Upper lobe of right lung (tissue), 1 donor: ENCODE measurements at regions not wholly inside any gene's neighbourhood (a gene's known extent, or its start where the extent isn't known, plus 50 kb on each side); places are given as distances from the start of the nearest gene placed in this dataset.

ENCODE experiments used
- ATAC-seq: fragments of 200-7000 bp; cut with Tn5 transposase; one replicate; pipeline ENCODE4 v1.9.1; 2020; ENCODE audit warnings: mild to moderate bottlenecking, moderate library complexity
- DNase-seq: peaks from one replicate; pipeline ENCODE4 v3.0.0-alpha.2; 2020
- H3K27ac ChIP-seq: fragments of 200-600 bp; one replicate; pipeline ENCODE4 v1.8.0; 2022
- H3K27me3 ChIP-seq: fragments of 200-600 bp; one replicate; pipeline ENCODE4 v1.8.0; 2022; ENCODE audit warnings: mild to moderate bottlenecking
- H3K36me3 ChIP-seq: fragments of 200-600 bp; one replicate; pipeline ENCODE4 v1.8.0; 2022
- H3K4me1 ChIP-seq: fragments of 200-600 bp; one replicate; pipeline ENCODE4 v1.8.0; 2022
- H3K4me3 ChIP-seq: fragments of 200-600 bp; one replicate; pipeline ENCODE4 v1.8.0; 2022; ENCODE audit warnings: mild to moderate bottlenecking
- H3K9me3 ChIP-seq: fragments of 200-600 bp; one replicate; pipeline ENCODE4 v1.8.0; 2022
- intact Hi-C: fragments of 100-400 bp; cut with DNase I; formaldehyde crosslinking; loops from one replicate; pipeline ENCODE4 v1.11.0; 2022
- TF ChIP-seq, protein P1 (sequence below): fragments of 200-600 bp; IDR thresholded peaks from one replicate; pipeline ENCODE4 v1.8.0; 2022; ENCODE audit warnings: antibody characterized with exemption
- donor health status: DM: no; HTN: yes; CAD: no; lungs with severe emphysema.

DNA sequence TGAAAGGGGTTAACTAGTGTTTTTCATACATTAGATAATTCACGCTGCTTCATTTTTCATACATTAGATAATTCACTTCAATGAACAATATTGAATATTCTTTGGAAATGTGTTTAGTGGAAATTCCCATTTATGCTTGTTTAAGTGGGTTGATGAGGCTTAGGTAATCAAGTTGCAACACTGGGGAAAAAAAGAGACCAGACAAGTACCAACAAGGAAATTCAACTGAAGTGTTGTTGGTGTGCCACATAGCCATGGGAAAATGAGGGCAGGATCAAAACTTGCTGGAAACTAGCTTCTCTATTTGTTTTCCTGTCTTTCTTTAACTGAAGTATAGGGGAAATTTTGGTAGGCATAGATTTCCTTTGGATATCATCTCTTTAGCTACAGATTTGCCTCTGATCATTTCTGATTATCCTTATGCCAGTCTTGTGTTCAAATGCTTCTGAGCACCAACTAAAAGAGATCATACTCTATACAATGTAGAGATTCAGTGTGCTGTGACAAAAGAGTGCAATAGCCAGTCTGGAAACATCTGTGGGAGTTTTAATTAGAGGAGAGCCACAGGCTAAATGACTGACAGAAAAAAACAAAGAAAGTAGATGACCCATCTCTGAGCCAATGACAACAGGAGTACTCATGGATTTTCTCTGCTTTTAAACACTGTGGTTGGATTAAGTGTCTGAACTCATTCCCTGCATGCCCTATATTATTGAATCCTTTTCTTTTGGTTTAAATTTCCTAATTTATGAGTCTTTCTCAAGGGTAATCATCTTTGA, 67.6 kb upstream of the CTSC start:
- ATAC-seq (peak; percentile 46), DNase-seq (no peak)
- intact Hi-C loops = no loop called here
- no peaks in the 10 kb centered on the region for H3K9me3 ChIP-seq
- H3K4me1 ChIP-seq = peaks cover 20% of the 10 kb centered on the region
- H3K4me3 ChIP-seq = no peak overlapping the region
- H3K27me3 ChIP-seq = no peaks in the 10 kb centered on the region
- H3K27ac ChIP-seq = no peak overlapping the region
- H3K36me3 ChIP-seq = no peaks in the 10 kb centered on the region
- TF ChIP-seq, protein P1, sequence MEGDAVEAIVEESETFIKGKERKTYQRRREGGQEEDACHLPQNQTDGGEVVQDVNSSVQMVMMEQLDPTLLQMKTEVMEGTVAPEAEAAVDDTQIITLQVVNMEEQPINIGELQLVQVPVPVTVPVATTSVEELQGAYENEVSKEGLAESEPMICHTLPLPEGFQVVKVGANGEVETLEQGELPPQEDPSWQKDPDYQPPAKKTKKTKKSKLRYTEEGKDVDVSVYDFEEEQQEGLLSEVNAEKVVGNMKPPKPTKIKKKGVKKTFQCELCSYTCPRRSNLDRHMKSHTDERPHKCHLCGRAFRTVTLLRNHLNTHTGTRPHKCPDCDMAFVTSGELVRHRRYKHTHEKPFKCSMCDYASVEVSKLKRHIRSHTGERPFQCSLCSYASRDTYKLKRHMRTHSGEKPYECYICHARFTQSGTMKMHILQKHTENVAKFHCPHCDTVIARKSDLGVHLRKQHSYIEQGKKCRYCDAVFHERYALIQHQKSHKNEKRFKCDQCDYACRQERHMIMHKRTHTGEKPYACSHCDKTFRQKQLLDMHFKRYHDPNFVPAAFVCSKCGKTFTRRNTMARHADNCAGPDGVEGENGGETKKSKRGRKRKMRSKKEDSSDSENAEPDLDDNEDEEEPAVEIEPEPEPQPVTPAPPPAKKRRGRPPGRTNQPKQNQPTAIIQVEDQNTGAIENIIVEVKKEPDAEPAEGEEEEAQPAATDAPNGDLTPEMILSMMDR = no peak

DNA sequence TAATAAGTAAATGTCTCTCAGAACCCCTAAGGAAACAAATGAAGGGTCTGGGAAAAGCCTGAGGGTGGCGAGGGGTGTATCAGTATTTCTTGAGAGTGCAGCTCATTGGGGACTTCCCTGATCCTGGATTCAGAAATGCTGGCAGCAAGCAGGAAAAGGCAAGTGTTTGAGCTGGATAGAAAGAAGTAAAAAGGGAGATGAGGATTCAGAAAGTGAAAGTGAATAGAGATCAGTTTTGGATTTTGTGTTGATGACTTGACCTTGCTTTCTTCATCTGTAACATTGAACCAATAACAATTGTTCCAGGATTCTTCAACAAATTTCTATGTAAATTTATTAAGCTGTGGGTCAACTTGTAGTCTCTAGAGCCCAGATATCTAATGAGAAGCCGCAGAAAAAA, 66.9 kb upstream of the CTSC start:
- TF ChIP-seq, protein P1 = no peak
- no peak for ATAC-seq
- Histone ChIP-seq H3K4me3 (no peak overlapping the region), H3K27me3 (no peaks in the 10 kb centered on the region), H3K4me1 (peaks cover 20% of the 10 kb centered on the region), H3K36me3 (no peaks in the 10 kb centered on the region), H3K9me3 (no peaks in the 10 kb centered on the region), H3K27ac (no peak overlapping the region)
- DNase-seq = no peak
- intact Hi-C loops = no loop called here

DNA sequence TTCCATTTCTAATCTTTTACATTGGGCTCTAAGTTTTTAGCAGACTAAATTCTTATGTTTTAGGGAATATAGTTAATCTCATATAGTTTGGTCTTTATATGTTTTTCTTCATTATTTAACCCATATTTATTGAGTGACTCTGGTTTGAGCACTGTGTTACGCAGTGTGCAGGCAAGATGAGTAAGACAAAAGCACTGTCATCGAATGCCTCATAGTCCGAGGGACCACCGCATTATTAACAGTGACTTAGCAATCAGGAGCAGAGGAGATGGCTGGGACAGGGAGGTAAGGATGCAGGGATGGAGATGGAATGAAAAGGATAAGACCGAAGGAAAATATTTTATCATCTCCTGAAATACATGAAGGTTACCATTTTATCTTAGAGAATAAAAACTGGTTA, 65.2 kb upstream of the CTSC start:
- no peaks in the 10 kb centered on the region for H3K36me3 ChIP-seq
- DNase-seq = no peak
- no peak for ATAC-seq
- TF ChIP-seq, protein P1 = no peak
- no peaks in the 10 kb centered on the region for H3K27me3 ChIP-seq
- intact Hi-C loops = no loop called here
- H3K27ac ChIP-seq = no peak overlapping the region
- H3K4me1 ChIP-seq = peaks cover 20% of the 10 kb centered on the region
- no peaks in the 10 kb centered on the region for H3K9me3 ChIP-seq
- no peak overlapping the region for H3K4me3 ChIP-seq

DNA sequence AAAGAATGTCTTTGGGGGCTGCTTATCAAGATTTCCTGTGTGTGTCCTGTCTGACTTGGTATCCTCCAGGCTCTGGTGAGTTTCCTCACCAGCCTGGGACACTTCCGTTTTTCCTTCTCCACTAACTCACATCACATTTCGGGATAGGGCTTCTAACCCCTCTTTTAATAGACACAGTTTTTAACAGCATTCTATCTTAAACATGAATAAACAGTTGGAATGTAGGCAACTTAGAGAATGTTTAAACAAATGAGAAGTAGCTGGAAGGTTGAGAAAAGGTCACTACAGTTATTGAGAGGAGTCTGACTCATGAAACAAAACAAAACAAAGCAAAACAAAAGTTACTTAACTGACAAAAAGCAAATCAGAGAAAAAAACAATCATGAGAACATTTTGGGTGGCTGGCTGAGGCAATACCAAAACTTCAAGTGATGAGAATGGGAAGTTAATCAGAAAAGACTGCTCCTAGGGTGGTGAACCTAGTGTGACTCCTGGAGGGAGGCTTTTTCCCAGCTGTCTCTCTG, 64.7 kb upstream of the CTSC start:
- peak; percentile 72 for ATAC-seq

DNA sequence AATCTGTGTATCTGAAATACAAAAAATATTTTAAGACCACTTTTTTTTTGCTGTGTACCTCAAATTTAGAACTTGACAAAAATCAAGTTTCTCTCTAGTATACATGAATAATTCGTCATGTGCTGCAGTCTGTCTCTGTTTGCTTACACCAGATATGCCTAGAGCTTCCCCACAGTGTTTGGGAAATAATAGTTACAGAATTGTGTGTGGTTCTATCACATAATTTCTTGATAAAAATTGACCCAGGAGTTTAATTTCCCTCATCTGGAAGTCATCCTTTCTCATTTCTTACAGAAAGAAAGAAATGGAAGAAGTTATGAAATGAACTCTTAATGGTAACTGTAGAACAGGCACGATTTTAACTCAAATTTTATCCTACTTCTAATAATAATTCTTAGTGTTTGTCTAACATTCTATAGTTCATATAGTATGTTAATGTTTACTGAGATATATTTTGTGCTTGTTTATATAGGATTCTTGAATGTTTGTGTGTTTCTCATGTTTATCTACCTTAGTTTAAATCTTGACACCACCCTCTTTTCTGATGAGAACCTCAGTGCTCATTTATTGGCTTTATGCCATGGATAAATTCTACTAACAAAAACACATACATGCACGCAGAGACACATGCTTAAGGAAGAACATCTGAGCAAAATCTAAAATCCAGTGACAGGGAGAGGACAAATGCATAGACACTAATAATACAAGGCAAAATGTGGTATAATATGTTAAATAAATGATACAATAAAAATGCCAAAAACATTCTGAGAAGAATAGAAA, 61.4 kb upstream of the CTSC start:
- Histone ChIP-seq H3K27ac (no peak overlapping the region), H3K4me1 (peaks cover 16% of the 10 kb centered on the region), H3K27me3 (no peaks in the 10 kb centered on the region), H3K9me3 (no peaks in the 10 kb centered on the region), H3K36me3 (no peaks in the 10 kb centered on the region), H3K4me3 (no peak overlapping the region)
- DNase-seq = no peak
- intact Hi-C loops = no loop called here
- no peak for ATAC-seq
- TF ChIP-seq, protein P1 = no peak

More for the DNA sequence above, 64.7 kb upstream of the CTSC start:
- Histone ChIP-seq H3K27me3 (no peaks in the 10 kb centered on the region), H3K9me3 (no peaks in the 10 kb centered on the region), H3K4me3 (no peak overlapping the region), H3K36me3 (no peaks in the 10 kb centered on the region), H3K27ac (no peak overlapping the region), H3K4me1 (peaks cover 20% of the 10 kb centered on the region)
- DNase-seq = no peak
- intact Hi-C loops = no loop called here
- TF ChIP-seq, protein P1 = no peak
